Ovary (tissue), 7 donors: ENCODE measurements at regions not wholly inside any gene's neighbourhood (a gene's known extent, or its start where the extent isn't known, plus 50 kb on each side); places are given as distances from the start of the nearest gene placed in this dataset.

Experiments
- DNase-seq, 5 donors: peaks; one replicate each; pipeline ENCODE4 v3.0.0-alpha.2; 2019 to 2020
- H3K27ac ChIP-seq, 2 donors: fragments of 200-600 bp; one replicate each; pipeline versions ENCODE4 v1.5.1 to v1.8.0; 2019 to 2022
- H3K27me3 ChIP-seq: fragments of 200-600 bp; one replicate; pipeline ENCODE4 v1.8.0; 2022
- H3K36me3 ChIP-seq: fragments of 200-600 bp; sonication (generic); one replicate; pipeline ENCODE4 v1.5.1; 2019
- H3K4me1 ChIP-seq: one replicate; pipeline ENCODE4 v1.8.1; 2013; ENCODE audit warnings: mild to moderate bottlenecking, moderate library complexity; ENCODE audit not compliant: insufficient read depth
- H3K4me3 ChIP-seq: fragments of 200-600 bp; sonication (generic); one replicate; pipeline ENCODE4 v1.5.1; 2017
- H3K9me3 ChIP-seq, 2 donors: fragments of 200-600 bp in 1 of 2; sonication (generic) in 1 of 2; one replicate each; pipeline versions ENCODE4 v1.5.1 to v1.8.1; 2013 to 2019; ENCODE audit warnings: mild to moderate bottlenecking in 1 of 2, moderate library complexity in 1 of 2
- EP300 ChIP-seq: sonication (generic); formaldehyde crosslinking; IDR thresholded peaks from one replicate; pipeline ENCODE4 v1.6.1; 2017; ENCODE audit warnings: antibody characterized with exemption
- POLR2A ChIP-seq: fragments of 450-650 bp; IDR thresholded peaks from one replicate; pipeline ENCODE4 v1.6.1; 2017; ENCODE audit warnings: antibody characterized with exemption, mild to moderate bottlenecking, moderate library complexity
- WGBS, 3 donors: extraction: QIAGEN DNeasy Blood & Tissue Kit in 1 of 3; methylation state at CpG; one replicate each; pipeline versions ENCODE4 v1.1.5 to v1.1.7; 2013 to 2017; 5-methylcytosine and 5-hydroxymethylcytosine counted together
- intact Hi-C, 4 donors: fragments of 100-400 bp; cut with DNase I; formaldehyde crosslinking; loops; one replicate each; pipeline versions ENCODE4 v1.11.0 to v1.15.1; 2022 to 2023
- TF ChIP-seq, protein P1 (sequence below), 3 donors: fragments of 450-650 bp in 2 of 3; fragments of 200-600 bp in 1 of 3; IDR thresholded peaks; one replicate each; pipeline versions ENCODE4 v1.5.1 to v1.8.0; 2016 to 2022; ENCODE audit warnings: antibody characterized with exemption in 3 of 3, mild to moderate bottlenecking in 1 of 3
- donor health status: DM: no; HTN: no; CAD: no; lungs with moderate emphysema.
- donor health status: DM: no; HTN: no; CAD: no.
- donor health status: Bipolar disorder and iron deficiency.
- donor health status: DM: no; HTN: no; CAD: no.
- donor health status: DM: yes; HTN: yes; CAD: no.

- TF ChIP-seq POLR2A = no peak
- TF ChIP-seq, protein P1, sequence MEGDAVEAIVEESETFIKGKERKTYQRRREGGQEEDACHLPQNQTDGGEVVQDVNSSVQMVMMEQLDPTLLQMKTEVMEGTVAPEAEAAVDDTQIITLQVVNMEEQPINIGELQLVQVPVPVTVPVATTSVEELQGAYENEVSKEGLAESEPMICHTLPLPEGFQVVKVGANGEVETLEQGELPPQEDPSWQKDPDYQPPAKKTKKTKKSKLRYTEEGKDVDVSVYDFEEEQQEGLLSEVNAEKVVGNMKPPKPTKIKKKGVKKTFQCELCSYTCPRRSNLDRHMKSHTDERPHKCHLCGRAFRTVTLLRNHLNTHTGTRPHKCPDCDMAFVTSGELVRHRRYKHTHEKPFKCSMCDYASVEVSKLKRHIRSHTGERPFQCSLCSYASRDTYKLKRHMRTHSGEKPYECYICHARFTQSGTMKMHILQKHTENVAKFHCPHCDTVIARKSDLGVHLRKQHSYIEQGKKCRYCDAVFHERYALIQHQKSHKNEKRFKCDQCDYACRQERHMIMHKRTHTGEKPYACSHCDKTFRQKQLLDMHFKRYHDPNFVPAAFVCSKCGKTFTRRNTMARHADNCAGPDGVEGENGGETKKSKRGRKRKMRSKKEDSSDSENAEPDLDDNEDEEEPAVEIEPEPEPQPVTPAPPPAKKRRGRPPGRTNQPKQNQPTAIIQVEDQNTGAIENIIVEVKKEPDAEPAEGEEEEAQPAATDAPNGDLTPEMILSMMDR (IDR thresholded peaks at IDR 0.05) = no peak
- TF ChIP-seq EP300 = no peak
- WGBS, 3 donors = 72 to 88% (median 83%) methylated on average over 9 of the region's 9 CpGs
- Histone ChIP-seq H3K9me3 (no peaks in the 10 kb centered on the region), H3K36me3 (no peaks in the 10 kb centered on the region), H3K27me3 (no peaks in the 10 kb centered on the region), H3K4me3 (no peak overlapping the region), H3K4me1 (no peaks in the 10 kb centered on the region), H3K27ac (no peak overlapping the region)
- no peak for DNase-seq
- intact Hi-C loops = no loop called here
Measured at GRCh38 chr5:24363789-24364481, 280.8 kb downstream of the CDH10 start.

DNA sequence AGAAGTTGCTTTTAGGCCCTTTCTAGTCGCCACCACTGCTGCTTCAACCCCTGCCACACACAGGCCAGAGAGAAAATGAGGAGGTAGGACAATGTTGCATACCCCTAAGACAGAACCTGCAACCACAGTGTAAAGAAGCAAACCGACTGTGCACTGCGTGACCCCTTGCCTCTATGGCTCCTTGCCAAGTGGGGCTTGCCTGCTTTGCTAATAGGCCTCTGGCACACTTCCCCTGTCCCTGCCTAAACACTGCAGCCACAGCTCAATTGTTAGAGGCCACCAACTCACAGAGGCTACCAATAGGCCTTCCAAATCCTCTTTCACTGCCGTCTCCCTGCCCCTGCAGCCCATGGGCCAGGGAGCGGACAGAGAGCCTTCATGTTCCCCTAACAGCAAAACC, 280.1 kb downstream of the CDH10 start:
- H3K36me3 ChIP-seq = no peaks in the 10 kb centered on the region
- no peaks in the 10 kb centered on the region for H3K4me1 ChIP-seq
- intact Hi-C loops = no loop called here
- H3K4me3 ChIP-seq = no peak overlapping the region
- no peak for TF ChIP-seq EP300
- TF ChIP-seq POLR2A = no peak
- TF ChIP-seq, protein P1 (IDR thresholded peaks at IDR 0.05) = no peak
- WGBS, 3 donors = 86 to 90% (median 87%) methylated on average over 5 of the region's 5 CpGs
- no peak overlapping the region for H3K27ac ChIP-seq
- H3K9me3 ChIP-seq = no peaks in the 10 kb centered on the region
- no peaks in the 10 kb centered on the region for H3K27me3 ChIP-seq
- DNase-seq = no peak

DNA sequence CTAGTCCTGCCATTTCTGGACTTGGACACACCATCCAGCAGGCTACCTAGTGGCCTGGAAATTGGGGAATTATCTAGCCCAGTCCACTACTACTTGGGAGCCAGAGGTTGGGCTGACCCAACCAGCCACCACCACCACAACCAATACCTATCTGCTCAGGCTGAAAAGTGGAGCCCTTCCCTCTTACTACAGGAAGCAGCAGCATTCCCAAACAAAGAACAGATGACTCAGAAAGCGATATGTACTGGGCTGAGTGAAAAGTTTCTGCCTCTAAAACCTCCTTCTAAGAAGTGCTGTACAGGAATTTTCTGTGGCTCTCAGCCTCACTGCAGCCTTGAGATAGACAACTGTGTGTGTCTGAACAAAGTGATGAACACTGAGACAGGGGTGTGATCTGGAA, 279.4 kb downstream of the CDH10 start:
- H3K27ac ChIP-seq = no peak overlapping the region
- H3K27me3 ChIP-seq = no peaks in the 10 kb centered on the region
- no peaks in the 10 kb centered on the region for H3K9me3 ChIP-seq
- intact Hi-C loops = no loop called here
- TF ChIP-seq EP300 = no peak
- TF ChIP-seq, protein P1 (IDR thresholded peaks at IDR 0.05) = no peak
- TF ChIP-seq POLR2A = no peak
- H3K4me3 ChIP-seq = no peak overlapping the region
- WGBS, 3 donors = 65 to 74% (median 73%) methylated on average over 1 of the region's 1 CpG
- no peak for DNase-seq
- H3K36me3 ChIP-seq = no peaks in the 10 kb centered on the region
- H3K4me1 ChIP-seq = no peaks in the 10 kb centered on the region

DNA sequence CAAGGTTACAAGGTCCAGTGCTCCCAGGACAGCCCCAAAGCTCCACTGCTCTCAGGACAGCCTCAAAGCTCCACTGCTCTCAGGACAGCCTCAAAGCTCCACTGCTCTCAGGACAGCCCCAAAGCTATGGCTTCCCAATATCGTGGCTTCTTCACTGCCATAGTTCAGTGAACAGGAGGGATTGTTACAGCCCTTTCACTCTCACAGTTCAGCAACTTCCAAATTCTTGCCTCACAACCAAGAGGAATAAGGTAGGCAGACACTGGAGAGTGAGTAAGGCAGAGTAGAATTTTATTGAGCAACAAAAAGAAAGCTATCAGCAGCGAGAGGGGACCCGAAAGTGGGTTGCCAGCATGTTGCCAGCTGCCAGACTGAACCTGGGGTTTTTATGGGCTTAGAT, 277.6 kb downstream of the CDH10 start:
- Histone ChIP-seq H3K27me3 (no peaks in the 10 kb centered on the region), H3K9me3 (no peaks in the 10 kb centered on the region), H3K36me3 (no peaks in the 10 kb centered on the region), H3K4me1 (no peaks in the 10 kb centered on the region), H3K27ac (no peak overlapping the region), H3K4me3 (no peak overlapping the region)
- TF ChIP-seq EP300 (no peak), POLR2A (no peak)
- TF ChIP-seq, protein P1 (IDR thresholded peaks at IDR 0.05) = no peak
- intact Hi-C loops = no loop called here
- 71 to 97% (median 89%) methylated on average over 3 of the region's 3 CpGs for WGBS, 3 donors
- no peak for DNase-seq
